Renal cortex interstitium (tissue), 11 donors: ENCODE measurements at regions not wholly inside any gene's neighbourhood (a gene's known extent, or its start where the extent isn't known, plus 50 kb on each side); places are given as distances from the start of the nearest gene placed in this dataset.
A peak's percentile ranks its signal among the peaks of the same experiment; 100 is the strongest.

ENCODE experiments used
- DNase-seq, 11 donors: peaks; one replicate each; pipeline ENCODE4 v3.0.0-alpha.2; 2013; ENCODE audit warnings: low read depth in 9 of 11, low spot score in 4 of 11; ENCODE audit errors: extremely low read depth in 1 of 11

DNA sequence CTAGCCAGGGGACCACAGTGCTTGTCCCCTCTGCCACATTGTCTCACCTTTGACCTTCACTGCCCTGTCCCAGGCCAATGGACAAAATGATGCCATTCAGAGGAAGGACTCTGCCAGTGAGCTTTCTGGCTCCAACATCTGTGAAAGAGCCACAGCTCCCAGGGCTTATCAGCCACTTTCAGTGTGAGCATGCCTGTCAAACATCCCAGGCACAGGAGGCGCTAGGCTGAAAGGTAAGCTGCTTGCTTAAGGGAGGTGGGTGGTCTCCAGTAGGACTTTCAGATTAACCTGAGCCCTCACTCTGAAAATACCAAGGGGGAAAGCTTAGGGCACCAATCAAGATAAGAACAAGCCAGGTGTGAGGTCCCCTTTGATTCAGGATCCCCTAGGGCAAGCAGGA is 59.8 kb upstream of the GDF10 start:
- DNase-seq, result no peak

DNA sequence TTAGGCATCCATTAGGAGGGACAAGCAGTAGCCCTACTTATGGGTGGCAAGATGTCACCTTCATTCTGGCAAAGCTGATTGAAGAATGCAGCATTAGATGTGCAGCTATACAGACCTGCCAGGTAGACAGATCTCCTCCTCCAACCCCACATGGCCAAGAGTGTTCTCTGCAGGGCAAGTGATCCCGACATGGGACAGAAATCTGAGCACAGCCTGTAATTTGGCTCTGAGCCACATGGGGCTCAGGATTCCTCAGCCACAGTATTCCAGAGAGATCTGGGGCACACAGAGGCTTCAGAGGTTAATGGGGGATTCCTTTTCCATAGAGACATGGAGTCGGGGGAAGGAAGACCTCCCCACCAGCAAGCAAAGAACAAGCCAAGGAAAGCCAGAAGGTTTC is 58.7 kb upstream of the GDF10 start:
- DNase-seq, result no peak

DNA sequence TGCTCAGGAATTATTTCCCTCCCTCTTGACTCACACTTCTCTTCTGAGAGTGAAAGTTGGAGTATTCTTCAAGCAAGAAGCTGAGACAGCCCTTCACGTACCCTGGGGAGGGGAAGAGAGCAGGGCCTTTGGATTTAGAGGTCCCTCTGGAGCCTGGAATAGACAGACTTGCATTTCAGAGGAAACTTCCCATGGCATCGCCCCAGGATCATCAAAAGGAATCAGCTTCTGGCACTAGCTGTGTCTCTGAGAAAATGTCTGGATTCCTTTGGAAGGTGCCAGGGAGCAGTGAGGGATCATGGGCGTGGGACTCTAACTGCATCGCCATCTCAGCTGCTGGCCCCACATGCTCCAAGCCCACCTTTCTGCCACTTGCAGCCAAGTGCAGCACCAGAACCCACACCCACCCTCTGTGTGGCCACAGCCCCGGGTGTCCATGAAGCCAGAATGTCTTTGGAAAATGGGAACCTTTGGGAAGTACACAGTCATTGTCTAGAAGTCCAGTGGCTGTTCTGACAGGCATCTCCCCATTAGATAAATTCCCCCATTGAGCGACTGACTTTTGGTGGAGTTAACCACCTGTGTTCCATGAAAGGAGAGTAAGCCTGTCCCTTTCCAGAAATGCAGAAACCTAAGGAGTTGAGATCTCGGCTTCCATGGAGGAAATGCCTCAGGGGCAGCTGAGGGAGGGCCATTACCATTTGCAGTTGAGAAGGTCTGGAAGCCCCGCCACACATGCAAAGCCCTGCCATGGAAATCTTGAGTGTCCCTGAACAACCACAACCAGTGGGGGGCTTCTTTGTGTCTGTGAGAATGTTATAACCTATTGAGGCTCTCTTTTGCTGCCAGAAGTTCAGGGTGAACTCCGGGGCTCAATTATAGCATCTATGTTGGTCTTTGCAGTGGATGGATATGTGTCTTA is 57.8 kb upstream of the GDF10 start:
- DNase-seq, result no peak

DNA sequence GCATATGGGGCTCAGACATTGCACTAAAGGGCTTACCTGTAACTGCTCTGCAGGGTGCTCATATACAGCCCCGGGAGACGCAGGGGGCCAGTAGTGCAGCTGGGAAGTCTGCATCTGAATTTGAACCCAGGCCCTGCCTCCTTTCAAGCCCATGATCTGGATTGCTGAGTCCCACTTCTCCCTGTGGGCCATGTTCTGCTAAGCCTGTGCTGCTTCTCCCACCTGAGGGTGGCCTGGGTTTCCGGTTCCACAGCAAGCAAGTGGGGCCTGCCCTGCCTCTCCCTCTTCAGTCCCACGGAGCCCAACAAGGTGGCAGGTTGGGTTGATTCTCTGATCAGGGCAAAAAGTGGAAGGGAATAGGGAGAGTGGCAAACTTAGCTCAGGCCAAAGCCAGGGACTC is 56.6 kb upstream of the GDF10 start:
- no peak for DNase-seq

DNA sequence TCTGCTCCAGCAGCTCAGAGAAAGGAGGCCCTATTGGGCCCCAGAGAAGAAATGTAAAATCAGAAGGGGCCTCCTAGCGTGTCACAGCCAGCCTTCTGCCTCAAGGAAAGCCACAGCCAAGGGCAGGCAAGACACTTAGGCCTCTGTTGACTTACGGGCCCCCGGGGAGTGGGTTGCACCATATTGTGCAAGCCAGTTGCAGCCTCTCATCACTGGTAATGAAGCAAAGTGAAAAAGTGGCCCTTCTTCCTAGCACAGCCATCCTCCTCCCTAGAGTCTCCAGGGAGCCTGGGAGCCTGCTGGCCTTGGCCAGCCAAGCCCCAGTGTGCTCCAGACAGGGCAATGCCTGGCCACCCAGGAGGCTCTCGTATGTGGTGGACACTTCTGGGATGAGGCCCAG is 56.2 kb upstream of the GDF10 start:
- peak in 1 of 11 donors; percentile 10 for DNase-seq

DNA sequence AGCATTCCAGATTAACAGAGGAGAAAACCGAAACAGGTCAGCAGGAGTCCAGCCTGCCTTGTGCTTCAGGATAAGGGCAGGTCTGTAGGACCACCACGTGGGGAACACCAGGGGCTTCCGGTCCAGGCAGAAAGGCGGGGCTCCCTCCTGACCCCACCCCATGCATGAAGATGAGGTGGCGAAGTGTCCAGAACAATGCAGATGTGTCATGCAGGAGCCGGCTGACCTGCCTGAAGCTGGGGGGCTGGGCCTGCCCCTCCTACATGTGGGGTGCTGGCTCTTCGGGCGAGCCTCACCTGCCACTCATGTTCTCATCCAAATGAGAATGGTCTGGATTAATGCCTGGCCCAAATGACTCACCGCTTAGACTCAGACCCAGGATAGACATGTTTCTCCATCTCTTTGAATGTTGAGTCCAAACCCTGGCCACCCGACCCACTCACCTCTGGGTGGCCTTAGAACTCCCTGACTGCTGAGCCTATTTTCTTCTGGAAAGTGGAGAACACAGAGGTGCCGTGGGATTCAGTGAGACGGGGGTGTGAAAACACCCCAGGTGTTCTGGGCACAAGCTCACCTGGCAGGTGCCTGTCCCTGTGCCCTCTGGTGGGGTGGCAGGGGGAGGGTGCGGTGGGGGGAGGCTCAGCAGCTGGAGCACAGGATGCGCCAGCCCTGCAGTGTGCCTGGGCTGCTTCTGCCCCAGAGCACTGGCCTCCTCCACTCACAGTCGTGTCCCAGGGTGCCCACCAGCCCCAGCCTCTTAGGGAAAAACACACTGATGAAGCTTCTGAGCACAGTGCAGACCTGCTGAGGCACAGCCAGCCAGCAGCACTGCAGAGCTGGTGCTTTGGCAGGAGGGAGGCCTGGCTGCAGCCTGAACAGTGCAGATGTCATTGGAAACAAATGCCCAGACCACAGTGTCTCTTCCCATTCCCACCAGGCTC is 55.2 kb upstream of the GDF10 start:
- no peak for DNase-seq

DNA sequence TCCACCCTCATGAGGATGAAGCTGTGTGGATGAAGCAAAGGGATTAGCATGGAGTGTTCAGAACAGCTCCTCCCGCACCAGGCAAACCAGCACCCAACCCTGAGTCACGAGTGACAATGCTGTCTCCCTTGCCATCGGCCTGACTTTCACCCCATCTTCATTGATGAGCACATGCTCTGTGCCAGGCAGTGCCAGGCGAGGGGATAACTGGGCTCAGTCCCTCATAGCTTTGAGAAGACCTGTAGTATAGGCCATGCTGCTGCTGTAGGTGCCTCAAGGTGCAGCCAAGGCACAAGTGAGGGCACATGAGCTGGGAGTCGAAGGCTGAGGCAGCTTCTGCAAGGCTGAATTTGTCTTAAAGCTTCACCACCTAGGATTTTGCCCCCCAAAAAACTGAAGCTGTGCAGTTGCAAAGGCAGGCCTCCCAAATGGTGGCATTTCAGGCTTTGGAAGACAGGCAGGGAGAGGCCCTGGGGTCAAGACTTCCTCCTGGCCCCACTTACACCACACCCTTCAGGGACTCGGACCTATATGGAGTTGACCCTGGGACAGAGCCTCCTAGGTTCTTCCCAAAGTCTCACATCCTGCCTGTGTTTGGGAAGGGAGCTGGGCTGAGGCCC is 54.2 kb upstream of the GDF10 start:
- no peak for DNase-seq

DNA sequence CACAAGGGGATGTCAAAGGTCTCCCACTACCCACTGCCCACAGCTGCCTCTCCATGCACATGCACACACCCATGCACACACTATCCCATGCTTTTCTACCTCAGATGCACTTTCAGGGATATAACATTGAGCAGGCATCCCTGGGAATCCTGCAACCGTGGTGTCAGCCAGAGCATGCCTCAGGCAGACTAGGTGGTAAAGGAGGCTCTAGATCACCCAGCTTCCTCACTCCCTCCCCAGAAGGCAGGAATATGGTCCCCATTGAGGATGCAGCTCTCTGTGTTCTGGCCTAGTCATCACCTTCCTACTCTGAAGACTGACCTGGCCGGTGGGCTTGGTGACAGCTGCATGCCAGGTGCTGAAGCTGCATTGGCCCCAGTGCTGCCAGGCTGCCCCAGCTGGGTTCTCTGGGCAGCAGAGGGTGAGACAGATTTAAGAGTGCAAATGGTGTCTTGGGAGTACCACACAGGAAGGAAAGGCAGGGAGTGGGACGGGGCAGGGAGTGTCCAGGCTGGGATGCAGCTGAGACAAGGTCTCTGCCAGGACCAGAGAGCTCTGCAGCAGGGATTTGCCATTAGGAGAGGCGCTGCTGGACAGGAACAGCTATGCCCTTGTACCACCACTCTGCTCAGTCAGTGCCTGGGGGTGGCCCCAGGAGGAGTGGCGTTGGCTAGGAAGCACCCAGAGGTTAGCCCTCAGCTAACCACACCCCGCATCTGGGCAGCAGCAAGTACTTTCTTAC is 53.4 kb upstream of the GDF10 start:
- DNase-seq, result no peak

DNA sequence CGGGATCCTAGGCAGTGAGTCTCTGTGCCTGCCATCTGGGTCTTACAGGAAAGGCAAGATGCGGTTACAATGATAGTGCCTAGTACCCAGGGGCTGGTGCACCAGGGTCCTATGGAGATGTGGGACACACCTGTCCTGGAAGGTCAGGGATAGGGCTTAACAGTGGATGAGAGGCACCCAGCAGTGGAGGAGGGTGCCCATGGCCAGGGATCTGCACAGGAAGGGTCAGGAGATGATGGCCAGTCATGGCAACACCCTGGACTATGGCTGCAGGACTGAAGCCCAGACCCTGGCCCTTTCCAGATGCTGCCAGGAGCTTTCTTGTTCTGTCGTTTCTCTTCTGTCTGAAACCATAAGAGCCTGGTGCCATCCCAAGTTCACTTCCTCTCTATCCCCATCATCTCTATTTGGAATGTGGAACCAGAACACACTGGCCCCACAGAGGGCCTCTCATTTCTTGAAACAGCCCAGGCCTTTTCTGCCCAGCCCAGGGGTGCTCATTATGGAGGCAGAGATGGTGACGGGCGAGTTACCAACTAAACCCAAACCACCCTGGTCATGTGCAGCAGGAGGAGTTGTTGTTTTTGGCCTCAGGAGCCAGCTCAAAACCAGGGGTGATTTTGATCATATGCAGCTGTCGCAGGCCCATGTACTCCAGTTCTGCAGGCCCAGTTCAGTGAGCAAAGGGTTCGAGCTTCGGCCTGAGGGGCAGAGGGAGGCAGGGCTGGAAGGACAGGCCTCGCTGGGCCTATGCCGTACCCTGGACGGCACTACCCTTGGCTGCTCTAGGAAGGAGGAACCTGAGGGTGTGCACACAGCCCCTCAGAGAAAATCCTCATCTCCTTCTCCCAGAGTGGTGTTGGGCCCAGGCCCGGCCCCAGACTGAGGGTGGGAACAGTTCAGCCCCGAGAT is 52.6 kb upstream of the GDF10 start:
- DNase-seq, result no peak

DNA sequence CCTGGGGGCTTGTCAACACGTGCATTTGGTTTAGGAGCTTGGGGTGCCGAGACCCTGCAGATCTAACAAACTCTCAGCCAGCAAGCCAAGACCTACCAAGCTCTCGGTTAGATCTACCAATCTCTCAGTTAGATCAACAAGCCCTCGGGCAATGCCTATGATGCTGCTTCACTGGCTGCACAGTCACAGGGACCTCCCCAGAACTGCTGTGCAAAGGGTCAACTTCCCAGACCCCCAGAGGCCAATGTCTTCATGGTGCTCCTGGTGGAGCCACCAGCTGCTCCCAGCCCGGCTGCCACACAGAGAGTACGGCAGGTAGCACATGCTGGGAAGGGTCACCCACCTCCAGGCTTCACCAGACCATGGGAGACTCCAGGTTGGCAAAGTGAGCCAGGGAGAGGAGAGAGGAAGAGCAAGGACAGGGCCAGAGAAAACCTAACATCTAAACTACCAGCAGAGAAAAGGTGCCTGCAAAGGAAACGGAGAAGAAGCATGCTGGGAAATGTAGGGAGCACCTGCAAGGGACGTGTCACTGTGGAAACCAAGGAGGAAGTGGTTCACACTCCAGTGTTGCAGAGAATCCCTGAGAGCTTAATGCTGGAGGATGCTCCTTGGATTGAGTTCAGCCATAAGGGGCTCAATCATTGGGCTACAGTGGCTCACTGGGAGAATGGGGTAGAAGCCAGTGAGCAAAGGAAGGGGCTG is 51.5 kb upstream of the GDF10 start:
- no peak for DNase-seq

DNA sequence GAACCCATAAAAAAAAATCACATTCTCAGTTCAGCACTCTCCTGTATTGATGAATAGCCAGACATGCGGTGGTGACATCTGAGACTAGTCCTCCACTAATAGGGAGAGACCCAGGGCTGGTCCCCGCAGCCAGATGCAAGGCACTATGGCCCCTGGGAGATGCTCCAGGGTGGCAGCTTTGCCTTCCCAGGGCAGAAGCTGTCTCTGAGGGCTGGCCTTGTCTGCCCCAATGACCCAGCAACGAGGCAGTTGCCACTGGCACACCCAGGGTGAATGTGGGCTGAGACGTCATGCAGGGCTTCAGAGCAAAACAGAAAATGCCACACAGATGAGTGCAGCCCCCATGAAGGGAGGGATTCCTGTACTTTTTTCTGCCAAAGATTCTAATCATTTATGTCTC is 50.1 kb upstream of the GDF10 start:
- no peak for DNase-seq
